Activated CD4-positive, alpha-beta memory T cell treated with anti-CD3 and anti-CD28 coated beads, Interleukin-2, amount 10 ng/mL, durations not matched to agents 7 days and 5 days (primary cell): ENCODE measurements at regions not wholly inside any gene's neighbourhood (a gene's known extent, or its start where the extent isn't known, plus 50 kb on each side); places are given as distances from the start of the nearest gene placed in this dataset.
"Not testable (repeated sequence)": the region's sequence is repeated elsewhere in the genome, so short reads cannot be mapped to it uniquely, and the experiment has no call there.

ENCODE experiments used
- CTCF ChIA-PET: fragments of 350-600 bp; sonication (Branson Sonifier 250); formaldehyde crosslinking; loops from one replicate; lab custom pipeline; 2021; ENCODE audit warnings: antibody characterized with exemption, inconsistent platforms; lab: Charles Lee
- POLR2A ChIA-PET: fragments of 350-600 bp; sonication (Branson Sonifier 250); formaldehyde crosslinking; loops from one replicate; lab custom pipeline; 2021; ENCODE audit warnings: antibody characterized with exemption; lab: Charles Lee
- DNase-seq: peaks from one replicate; pipeline ENCODE4 v3.0.0-alpha.2; 2020
- H3K27ac Mint-ChIP-seq: one replicate; pipeline ENCODE4 v1.8.0; 2021; ENCODE audit warnings: mild to moderate bottlenecking, mixed read lengths
- H3K27me3 Mint-ChIP-seq: one replicate; pipeline ENCODE4 v1.8.0; 2021; ENCODE audit warnings: mixed read lengths
- H3K36me3 Mint-ChIP-seq: one replicate; pipeline ENCODE4 v1.8.0; 2021; ENCODE audit warnings: low read depth, mixed read lengths
- H3K4me1 Mint-ChIP-seq: one replicate; pipeline ENCODE4 v1.8.0; 2021; ENCODE audit warnings: mixed read lengths
- H3K4me3 Mint-ChIP-seq: one replicate; pipeline ENCODE4 v1.8.0; 2021; ENCODE audit warnings: mild to moderate bottlenecking, mixed read lengths
- H3K9me3 Mint-ChIP-seq: one replicate; pipeline ENCODE4 v1.8.0; 2021; ENCODE audit warnings: mixed read lengths

DNA sequence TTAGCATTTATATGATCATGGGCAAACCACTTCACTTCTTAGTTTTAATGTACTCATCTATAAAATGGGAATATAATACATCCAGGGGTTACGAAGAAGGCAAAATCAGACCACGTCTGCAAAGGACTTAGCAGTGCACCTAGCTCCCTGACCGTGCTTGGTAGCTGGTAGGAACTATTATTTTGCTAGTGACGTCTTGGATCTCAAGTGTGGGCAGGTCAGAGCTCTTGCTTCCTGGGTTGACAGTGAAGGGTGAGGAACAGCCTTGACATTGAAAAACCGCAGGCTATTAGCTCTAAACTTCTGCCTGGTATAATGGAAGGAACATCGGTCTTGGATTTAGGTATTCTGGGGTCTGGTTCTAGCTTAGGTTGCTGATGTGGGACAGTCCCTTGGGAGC is 89.3 kb upstream of the MED13L start:
- H3K27ac Mint-ChIP-seq: no peak overlapping the region
- ChIA-PET POLR2A (interaction anchor here (0.6 kb wide), 1 partner anchor 773 kb away, joined by 3 read pairs; no protein-coding TSS in a partner anchor), CTCF (interaction anchor here (1.4 kb wide), 1 partner anchor 9 kb away, joined by 4 read pairs; no protein-coding TSS in a partner anchor)
- H3K9me3 Mint-ChIP-seq: no peaks in the 10 kb centered on the region
- no peak for DNase-seq
- no peaks in the 10 kb centered on the region for H3K36me3 Mint-ChIP-seq
- peaks cover 5% of the 10 kb centered on the region for H3K4me1 Mint-ChIP-seq
- no peak overlapping the region for H3K4me3 Mint-ChIP-seq
- H3K27me3 Mint-ChIP-seq: no peaks in the 10 kb centered on the region

DNA sequence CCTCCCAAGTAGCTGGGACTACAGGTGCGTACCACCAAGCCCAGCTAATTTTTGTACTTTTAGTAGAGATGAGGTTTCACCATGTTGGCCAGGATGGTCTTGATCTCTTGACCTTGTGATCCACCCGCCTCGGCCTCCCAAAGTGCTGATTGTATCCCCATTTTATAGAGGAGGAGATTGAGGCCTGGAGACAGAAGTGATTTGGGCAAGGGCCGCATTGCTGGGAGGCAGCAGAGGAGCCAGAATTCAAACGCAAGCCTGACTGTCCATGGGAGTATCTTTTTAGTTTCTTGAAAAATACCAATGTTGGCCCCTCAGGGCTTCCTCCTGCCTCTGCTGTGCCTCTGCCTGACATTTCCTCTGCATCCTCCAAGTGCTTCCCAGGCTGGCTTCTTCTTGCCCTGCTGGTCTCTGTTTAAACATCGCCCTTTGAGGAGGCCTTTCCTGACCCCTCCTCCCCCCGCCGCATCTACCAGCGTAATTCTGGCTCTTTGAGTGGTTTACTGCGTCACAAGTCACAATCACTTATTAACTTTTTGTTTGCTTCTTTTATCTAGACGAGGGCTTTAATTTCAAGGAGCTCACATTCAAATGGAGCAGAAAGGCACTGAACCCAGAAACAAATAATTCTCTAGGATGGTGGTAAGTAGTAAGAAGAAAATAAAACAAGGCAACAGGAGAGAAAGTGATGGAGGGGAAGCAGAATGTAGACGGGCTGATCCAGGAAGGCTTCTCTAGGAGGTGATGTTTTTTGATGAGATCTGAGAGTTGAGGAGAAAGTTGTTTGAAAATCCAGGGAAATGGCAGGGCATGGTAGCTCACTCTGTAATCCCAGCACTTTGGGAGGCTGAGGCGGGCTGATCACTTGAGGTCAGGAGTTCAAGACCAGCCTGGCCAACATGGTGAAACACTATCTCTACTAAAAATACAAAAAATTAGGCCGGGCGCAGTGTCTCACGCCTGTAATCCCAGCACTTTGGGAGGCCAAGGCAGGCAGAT is 91.0 kb upstream of the MED13L start:
- Mint-ChIP-seq H3K27me3 (no peaks in the 10 kb centered on the region), H3K4me1 (peaks cover 5% of the 10 kb centered on the region), H3K36me3 (no peaks in the 10 kb centered on the region), H3K4me3 (no peak overlapping the region), H3K27ac (no peak overlapping the region), H3K9me3 (no peaks in the 10 kb centered on the region)
- CTCF ChIA-PET: no interaction called here
- POLR2A ChIA-PET: no interaction called here
- no peak for DNase-seq

DNA sequence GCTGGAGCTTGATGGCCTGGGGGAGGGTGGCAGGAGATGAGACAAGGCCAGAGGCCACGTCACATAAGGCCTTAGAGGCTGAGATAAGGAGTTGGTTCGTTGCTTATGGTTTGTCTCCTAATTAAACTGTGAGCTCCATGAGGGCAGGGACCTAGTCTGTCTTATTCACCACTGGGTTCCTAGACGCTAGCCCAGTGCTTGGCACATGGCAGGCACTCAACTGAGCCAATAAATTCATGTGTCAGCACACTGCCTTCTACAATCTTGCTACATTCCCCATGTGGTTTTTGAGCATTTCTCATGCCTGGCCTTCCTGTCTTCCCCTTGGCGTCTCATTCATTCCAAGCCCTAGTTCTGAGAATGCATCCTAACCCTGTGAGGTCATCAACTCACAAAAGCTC is 92.5 kb upstream of the MED13L start:
- H3K27me3 Mint-ChIP-seq: no peaks in the 10 kb centered on the region
- no peak overlapping the region for H3K4me3 Mint-ChIP-seq
- peaks cover 3% of the 10 kb centered on the region for H3K4me1 Mint-ChIP-seq
- POLR2A ChIA-PET: no interaction called here
- no peak for DNase-seq
- CTCF ChIA-PET: interaction anchor here (0.6 kb wide), 2 partner anchors 238 to 318 kb away, joined by 4 read pairs; no protein-coding TSS in a partner anchor
- peaks cover 3% of the 10 kb centered on the region for H3K9me3 Mint-ChIP-seq
- no peak overlapping the region for H3K27ac Mint-ChIP-seq
- no peaks in the 10 kb centered on the region for H3K36me3 Mint-ChIP-seq

DNA sequence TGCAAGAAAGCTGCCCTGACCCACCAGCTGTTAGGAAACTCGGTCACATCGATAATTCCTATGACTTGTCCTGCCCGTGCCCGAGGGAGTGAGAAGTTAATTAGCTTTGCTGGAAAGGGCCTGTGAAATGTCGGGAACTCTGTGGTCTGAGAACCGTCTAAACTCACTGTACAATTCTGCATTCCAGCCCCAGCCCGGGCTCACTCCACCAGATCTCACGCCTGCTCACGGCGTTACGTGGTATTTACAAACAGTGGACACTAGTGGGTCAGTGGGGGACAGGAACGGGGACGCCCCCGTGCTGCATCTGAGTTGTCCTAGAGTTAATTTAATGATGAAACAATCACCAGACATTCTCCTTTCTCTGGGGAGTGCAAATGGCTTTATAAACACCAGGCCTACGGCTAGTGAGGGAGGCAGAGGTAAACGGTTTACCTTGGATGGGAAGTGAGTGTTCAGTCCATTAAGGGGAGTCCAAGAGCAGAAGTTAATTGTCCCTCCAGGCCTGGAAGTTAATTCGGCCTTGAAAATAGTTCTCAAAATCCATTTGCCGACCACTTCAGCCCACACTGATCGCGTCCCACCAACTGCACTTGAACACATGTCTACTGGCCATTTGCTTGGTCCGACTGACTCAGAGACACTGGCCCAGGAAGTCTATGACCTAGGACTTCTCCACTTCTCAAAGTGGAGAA is 93.5 kb upstream of the MED13L start:
- Mint-ChIP-seq H3K36me3 (no peaks in the 10 kb centered on the region), H3K4me3 (no peak overlapping the region), H3K9me3 (peaks cover 12% of the 10 kb centered on the region), H3K27ac (no peak overlapping the region), H3K27me3 (no peaks in the 10 kb centered on the region), H3K4me1 (peaks cover 5% of the 10 kb centered on the region)
- CTCF ChIA-PET: no interaction called here
- DNase-seq: no peak
- POLR2A ChIA-PET: no interaction called here

DNA sequence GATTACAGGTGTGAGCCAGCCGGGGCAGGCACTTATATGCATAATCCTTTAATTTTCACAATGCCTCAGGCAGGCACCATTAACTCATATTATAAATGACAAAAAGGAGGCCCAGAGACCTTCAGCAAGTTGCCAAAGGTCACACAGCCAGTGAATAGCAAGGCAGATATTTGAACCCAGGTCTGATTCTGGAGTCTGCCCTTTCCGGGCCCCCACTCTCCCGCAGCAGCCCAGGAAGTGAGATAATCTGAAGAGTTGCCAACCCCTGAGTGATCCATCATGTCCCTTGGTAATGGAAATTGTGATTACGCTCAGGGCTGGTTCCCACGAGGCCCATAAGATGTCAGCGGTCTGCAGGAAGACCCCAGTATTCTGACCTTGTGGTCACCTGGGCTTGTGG is 95.3 kb upstream of the MED13L start:
- H3K27ac Mint-ChIP-seq: no peak overlapping the region
- H3K36me3 Mint-ChIP-seq: no peaks in the 10 kb centered on the region
- H3K9me3 Mint-ChIP-seq: peaks cover 12% of the 10 kb centered on the region
- peaks cover 7% of the 10 kb centered on the region for H3K4me1 Mint-ChIP-seq
- DNase-seq: no peak
- CTCF ChIA-PET: no interaction called here
- POLR2A ChIA-PET: no interaction called here
- no peak overlapping the region for H3K4me3 Mint-ChIP-seq
- H3K27me3 Mint-ChIP-seq: no peaks in the 10 kb centered on the region

DNA sequence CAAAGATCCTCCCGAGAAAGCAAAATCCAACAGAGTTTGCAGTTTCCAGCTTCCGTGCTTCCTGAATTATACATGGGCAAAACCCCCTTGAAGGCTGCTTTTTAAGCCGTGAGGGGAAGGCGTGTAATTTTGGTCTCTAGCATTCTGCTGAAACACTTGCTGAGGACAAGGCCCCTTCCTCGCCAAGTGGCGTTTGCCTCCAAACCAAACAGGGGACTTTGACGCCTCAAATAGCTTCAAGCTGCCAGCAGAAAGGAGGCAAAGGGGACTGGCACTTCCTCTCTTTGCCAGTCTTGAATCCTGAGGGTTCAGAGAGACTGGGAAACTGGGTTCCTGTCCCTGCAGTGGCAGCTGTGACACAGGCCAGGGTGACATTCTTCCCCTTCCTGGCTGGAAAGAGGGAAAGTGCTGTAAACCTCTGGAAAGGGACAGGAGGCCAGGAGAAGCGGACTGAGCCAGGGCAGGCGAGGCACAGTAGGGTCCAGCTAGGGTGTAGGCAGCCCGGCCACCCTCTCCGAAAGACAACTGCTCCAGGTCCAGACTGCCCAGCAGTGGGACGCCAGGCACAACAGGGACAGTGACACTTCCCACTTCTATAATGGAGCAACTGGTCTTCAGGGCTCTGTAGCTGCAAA is 96.2 kb upstream of the MED13L start:
- no peak for DNase-seq
- Mint-ChIP-seq H3K27me3 (no peaks in the 10 kb centered on the region), H3K9me3 (peaks cover 12% of the 10 kb centered on the region), H3K36me3 (no peaks in the 10 kb centered on the region), H3K4me3 (no peak overlapping the region), H3K4me1 (peaks cover 7% of the 10 kb centered on the region), H3K27ac (no peak overlapping the region)
- CTCF ChIA-PET: no interaction called here
- POLR2A ChIA-PET: no interaction called here

DNA sequence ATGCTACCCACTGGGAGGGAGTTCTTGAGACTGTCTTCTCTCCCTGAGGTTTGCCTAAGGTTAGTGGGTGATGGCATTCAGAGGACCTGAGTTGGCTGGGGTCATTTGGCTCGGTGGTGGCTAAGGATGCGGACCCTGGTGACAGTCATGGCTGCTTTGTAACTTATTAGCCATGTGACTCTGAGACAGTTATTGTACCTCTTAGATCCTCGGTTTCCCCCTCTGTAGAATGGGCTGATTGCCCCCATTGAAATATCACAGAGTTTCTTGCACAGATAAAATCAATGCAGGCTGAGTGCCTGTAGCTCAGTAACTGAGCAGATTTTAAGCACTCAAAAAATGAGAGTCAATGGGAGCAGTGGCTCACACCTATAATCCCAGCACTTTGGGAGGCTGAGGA is 96.7 kb upstream of the MED13L start:
- no peak overlapping the region for H3K27ac Mint-ChIP-seq
- ChIA-PET POLR2A (no interaction called here), CTCF (no interaction called here)
- no peaks in the 10 kb centered on the region for H3K27me3 Mint-ChIP-seq
- no peak overlapping the region for H3K4me3 Mint-ChIP-seq
- H3K4me1 Mint-ChIP-seq: peaks cover 7% of the 10 kb centered on the region
- H3K36me3 Mint-ChIP-seq: no peaks in the 10 kb centered on the region
- DNase-seq: no peak
- peaks cover 12% of the 10 kb centered on the region for H3K9me3 Mint-ChIP-seq

DNA sequence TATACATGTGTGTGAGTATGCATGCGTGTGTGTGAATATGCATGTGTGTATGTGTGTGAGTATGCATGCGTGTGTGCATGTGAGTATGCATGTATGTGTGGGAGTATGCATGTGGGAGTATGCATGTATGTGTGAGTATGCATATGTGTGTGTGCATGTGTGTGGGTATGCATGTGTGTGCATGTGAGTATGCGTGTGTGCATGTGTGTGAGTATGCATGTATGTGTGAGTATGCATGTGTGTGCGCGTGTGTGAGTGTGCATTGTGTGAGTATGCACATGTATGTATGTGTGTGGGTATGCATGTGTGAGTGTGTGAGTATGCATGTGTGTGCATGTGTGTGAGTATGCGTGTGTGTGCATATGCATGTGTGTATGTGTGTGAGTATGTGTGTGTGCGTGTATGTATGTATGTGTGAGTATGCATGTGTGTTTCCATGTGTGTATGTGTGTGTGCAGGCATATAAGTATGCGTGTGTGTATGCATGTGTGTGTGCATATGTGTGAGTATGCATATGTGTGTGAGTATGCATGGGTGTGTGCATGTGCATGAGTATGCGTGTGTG is 97.9 kb upstream of the MED13L start:
- H3K27ac Mint-ChIP-seq: no peak overlapping the region
- H3K4me1 Mint-ChIP-seq: peaks cover 7% of the 10 kb centered on the region
- CTCF ChIA-PET: no interaction called here
- no peak overlapping the region for H3K4me3 Mint-ChIP-seq
- H3K27me3 Mint-ChIP-seq: peaks cover 5% of the 10 kb centered on the region
- H3K36me3 Mint-ChIP-seq: no peaks in the 10 kb centered on the region
- H3K9me3 Mint-ChIP-seq: peaks cover 12% of the 10 kb centered on the region
- POLR2A ChIA-PET: no interaction called here
- no peak for DNase-seq

DNA sequence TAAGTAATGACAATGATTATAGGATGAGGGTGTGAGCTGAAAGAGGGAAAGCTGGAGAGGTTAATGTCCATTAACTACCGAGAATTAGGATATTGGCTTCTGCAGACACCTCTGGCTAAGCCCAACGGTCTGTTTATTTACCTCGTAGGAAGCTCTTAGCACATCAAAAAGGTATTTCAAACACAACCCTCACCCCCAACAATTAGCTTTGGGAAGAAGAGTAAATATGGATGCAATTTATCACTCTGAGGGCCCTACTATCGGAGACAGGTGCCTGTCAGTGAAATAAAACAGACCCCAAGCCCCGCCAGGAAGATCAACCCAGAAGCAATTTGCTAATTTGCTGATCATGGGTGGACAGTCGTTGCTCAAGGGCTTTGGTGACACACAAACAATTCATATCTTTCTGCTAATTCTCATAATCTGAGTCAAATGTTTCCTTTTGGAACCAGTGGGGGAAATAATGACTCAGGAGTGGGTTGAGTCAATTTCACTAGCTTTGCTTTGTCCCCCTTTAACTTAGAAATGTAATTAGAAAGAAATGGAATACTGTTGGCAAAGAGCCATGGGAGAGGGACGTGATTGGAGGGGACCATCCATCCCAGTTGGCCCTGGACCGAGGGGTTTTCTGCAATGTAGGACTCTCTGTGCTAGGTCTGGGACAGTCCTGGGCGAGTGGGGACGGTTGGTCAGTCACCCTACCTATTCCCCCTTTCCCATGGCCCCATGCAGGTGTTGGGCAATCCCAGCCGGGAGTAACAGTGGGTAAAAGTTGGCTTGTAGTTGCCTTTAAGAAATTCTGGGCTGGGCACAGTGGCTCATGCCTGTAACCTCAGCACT is 99.1 kb upstream of the MED13L start:
- no peak overlapping the region for H3K27ac Mint-ChIP-seq
- peaks cover 7% of the 10 kb centered on the region for H3K4me1 Mint-ChIP-seq
- H3K27me3 Mint-ChIP-seq: peaks cover 5% of the 10 kb centered on the region
- no peaks in the 10 kb centered on the region for H3K36me3 Mint-ChIP-seq
- ChIA-PET CTCF (no interaction called here), POLR2A (no interaction called here)
- DNase-seq: no peak
- H3K4me3 Mint-ChIP-seq: no peak overlapping the region
- peaks cover 12% of the 10 kb centered on the region for H3K9me3 Mint-ChIP-seq

DNA sequence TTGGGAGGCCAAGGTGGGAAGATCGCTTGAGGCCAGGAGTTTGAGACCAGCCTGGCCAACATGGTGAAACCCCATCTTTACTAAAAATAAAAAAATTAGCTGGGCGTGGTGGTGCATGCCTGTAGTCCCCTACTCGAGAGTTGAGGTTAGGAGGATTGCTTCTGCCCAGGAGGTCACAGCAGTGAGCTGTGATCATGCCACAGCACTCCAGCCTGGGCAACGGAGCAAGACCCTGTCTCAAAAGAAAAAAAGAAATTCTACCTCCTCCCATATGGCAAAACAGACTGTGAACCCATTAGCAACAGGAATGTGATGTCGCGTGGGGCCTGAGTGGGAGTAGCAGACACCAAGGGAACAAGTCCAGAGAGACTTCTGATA is 99.7 kb upstream of the MED13L start:
- CTCF ChIA-PET, H3K27me3 Mint-ChIP-seq, H3K4me1 Mint-ChIP-seq, DNase-seq, H3K36me3 Mint-ChIP-seq, H3K27ac Mint-ChIP-seq, H3K4me3 Mint-ChIP-seq, POLR2A ChIA-PET: not testable (repeated sequence)
- H3K9me3 Mint-ChIP-seq: peaks cover 12% of the 10 kb centered on the region

DNA sequence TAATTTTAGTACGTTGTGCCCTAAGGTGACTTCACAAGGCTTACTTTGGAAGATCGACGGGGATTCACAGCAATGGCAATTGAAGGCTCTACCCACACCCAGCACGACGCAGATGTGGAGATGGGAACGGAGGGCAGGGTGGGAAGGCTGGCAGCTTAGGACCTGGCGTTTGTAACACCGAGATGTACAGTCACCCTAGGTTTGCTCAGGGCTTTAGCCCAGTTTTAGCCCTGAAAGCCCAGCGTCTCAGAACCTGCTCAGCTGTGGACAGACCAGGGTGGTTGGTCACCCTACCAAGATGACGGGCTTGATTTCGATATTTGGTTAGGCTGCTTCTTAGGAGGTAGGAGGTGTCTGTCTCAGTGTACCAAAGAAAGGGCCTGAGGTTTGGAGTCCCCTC is 100.5 kb upstream of the MED13L start:
- CTCF ChIA-PET: no interaction called here
- H3K27me3 Mint-ChIP-seq: peaks cover 8% of the 10 kb centered on the region
- H3K9me3 Mint-ChIP-seq: peaks cover 12% of the 10 kb centered on the region
- H3K4me1 Mint-ChIP-seq: peaks cover 7% of the 10 kb centered on the region
- H3K36me3 Mint-ChIP-seq: no peaks in the 10 kb centered on the region
- DNase-seq: no peak
- POLR2A ChIA-PET: no interaction called here
- H3K27ac Mint-ChIP-seq: no peak overlapping the region
- no peak overlapping the region for H3K4me3 Mint-ChIP-seq

DNA sequence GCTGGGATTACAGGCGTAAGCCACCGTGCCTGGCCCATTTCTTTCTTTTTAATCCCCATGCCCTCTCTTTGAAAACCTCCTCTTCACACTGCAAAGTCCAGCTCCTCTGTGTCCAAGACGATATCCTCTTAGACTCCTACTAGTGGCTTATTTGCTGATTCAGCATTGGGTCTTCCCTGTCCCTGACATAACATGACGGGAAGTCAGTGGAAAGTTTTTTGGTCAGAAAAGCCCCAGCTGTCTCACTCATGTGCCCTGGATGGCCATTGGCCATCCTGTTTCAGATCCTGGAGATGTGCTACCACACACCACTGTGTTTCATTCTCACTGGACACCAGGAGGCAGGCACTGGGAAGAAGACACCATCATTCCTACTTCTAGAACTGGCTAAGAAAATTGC is 102.6 kb upstream of the MED13L start:
- Mint-ChIP-seq H3K4me1 (peaks cover 7% of the 10 kb centered on the region), H3K4me3 (no peak overlapping the region), H3K27ac (no peak overlapping the region), H3K27me3 (peaks cover 8% of the 10 kb centered on the region), H3K9me3 (peaks cover 8% of the 10 kb centered on the region), H3K36me3 (no peaks in the 10 kb centered on the region)
- CTCF ChIA-PET: no interaction called here
- DNase-seq: no peak
- POLR2A ChIA-PET: no interaction called here
